GM13976 (cell line): ENCODE measurements at regions not wholly inside any gene's neighbourhood (a gene's known extent, or its start where the extent isn't known, plus 50 kb on each side); places are given as distances from the start of the nearest gene placed in this dataset.

Experiments used
- DNase-seq: peaks from one replicate; pipeline ENCODE4 v3.0.0; 2012; ENCODE audit warnings: low spot score
- in situ Hi-C: fragments of 300-500 bp; cut with MboI; formaldehyde crosslinking; loops from one replicate; pipeline ENCODE4 v1.12.0; 2022; ENCODE audit warnings: low sequenced_read_pairs, mixed read lengths, inconsistent platforms; ENCODE audit not compliant: unreplicated experiment
- TF ChIP-seq, protein P1 (sequence below): IDR thresholded peaks from 2 replicates; pipeline ENCODE4 v1.5.1; 2012; ENCODE audit warnings: borderline replicate concordance, mild to moderate bottlenecking; ENCODE audit not compliant: insufficient read depth; ENCODE audit errors: extremely low read depth, missing control alignments, control extremely low read depth

DNA sequence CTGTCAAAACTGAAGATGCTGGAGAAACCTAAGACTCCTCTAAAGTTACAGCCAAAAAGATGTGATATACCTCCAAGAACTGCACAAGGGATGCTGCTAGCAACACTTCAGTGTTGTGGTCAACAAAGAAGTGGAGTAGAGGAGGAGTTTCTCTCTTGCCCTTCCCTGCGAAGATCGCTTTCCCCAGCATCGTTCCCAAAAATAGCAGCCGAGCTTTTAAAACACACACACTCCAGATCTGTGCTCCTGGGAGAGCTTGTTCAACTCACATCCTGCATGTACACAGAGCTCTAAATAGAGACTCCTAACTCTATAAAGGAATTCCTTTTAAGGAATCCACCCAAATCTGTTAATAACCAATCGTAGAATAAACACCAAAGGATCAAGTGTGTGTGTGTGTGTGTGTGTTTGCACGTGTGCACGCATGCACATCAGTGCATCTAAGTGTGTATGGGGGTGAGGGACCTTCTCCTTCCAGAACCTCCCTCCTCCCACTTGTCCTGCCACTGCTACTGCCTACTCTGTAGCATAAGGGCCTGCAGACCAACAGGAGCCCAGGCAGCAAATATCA lies 58.5 kb downstream of the PSMG1 start:
- DNase-seq = no peak
- in situ Hi-C loops = loop anchor here (25.0 kb wide), 1 partner anchor 612 kb away; no protein-coding TSS in a partner anchor
- TF ChIP-seq, protein P1, sequence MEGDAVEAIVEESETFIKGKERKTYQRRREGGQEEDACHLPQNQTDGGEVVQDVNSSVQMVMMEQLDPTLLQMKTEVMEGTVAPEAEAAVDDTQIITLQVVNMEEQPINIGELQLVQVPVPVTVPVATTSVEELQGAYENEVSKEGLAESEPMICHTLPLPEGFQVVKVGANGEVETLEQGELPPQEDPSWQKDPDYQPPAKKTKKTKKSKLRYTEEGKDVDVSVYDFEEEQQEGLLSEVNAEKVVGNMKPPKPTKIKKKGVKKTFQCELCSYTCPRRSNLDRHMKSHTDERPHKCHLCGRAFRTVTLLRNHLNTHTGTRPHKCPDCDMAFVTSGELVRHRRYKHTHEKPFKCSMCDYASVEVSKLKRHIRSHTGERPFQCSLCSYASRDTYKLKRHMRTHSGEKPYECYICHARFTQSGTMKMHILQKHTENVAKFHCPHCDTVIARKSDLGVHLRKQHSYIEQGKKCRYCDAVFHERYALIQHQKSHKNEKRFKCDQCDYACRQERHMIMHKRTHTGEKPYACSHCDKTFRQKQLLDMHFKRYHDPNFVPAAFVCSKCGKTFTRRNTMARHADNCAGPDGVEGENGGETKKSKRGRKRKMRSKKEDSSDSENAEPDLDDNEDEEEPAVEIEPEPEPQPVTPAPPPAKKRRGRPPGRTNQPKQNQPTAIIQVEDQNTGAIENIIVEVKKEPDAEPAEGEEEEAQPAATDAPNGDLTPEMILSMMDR = no peak

DNA sequence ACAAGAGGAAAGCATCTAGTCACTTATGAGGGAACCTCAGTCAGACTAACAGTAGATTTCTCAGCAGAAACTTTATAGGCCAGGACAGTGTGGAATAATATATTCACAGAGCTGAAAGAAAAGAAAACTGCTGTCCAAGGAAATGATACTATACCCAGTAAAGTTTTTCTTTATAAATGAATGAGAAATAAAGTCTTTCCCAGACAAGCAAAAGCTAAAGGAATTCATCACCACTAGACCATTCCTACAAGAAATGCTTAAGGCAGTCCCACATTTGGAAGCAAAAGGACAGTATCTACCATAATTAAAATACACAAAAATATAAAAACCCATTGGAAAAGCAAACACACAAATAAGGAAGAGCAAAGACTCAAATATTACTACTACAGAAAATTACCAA lies 59.9 kb downstream of the PSMG1 start:
- TF ChIP-seq, protein P1 = no peak
- no peak for DNase-seq
- in situ Hi-C loops = no loop called here

DNA sequence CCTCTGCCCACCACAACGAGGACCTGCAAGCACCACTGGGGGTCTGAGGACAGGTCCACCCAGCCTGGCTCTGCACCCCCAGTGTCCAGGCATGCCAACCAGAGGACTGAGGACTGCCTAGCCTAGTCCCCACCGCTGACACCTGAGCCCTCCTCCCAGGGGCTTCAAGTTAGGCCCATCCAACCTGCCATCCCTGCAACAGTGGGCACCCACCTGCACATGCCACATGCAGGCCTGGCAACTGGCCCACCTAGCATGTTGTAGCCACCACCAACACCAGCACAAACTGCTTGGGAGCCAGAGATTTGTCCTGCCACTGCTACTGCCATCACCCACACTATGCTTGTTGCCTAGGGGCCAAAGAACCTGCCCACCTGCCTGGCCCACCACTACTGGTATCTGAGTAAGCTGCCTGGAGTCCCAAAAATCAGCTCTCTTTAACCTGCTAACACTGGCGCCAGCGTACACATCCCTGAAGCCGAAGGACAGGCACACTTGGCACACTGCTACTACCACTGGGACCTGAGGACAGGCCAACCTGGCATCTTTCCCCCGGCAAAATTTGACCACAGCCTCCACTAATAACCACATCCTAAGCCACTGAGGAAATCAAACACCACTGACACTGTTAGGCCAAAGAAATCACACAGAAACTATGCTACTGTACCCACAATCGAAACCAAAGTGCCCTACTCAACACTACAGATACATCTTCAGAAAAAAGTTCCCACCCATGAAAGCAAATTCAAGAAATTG lies 61.5 kb downstream of the PSMG1 start:
- TF ChIP-seq, protein P1 = no peak
- no peak for DNase-seq
- in situ Hi-C loops = no loop called here

DNA sequence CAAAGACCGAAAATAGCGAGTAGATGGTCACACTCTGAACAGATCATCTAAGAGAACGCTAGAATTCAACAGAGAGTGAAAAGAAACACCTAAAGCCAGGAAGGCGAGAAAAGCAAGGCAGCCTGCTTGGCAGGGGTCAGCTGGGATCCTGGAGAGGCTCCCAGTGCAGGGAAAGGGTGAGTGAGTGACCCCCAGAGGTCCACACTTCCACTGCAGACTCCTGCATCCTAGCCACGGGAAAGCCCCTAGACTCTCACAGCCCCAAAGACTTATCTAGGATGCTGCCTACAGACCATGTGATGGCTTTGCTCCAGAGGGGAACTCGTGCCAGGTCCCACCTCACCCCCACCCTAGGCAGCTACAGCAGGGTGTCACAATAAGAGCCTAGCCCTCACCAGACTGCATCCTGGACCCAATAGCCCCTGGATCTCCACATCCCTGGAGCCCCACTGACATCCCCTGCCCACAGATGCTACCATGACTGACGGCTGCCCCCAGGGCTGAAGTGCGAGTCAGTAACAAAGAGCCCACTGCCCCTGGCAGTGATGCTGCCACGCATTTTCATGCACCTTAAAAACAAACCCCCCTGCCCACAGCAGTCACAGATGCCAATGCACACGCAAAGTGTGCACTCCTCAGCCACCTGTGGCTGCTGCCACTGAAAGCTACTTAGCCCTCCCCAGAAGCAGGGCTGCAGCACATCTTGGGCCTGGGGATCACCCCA lies 62.2 kb downstream of the PSMG1 start:
- no peak for DNase-seq
- TF ChIP-seq, protein P1 = no peak
- in situ Hi-C loops = no loop called here

DNA sequence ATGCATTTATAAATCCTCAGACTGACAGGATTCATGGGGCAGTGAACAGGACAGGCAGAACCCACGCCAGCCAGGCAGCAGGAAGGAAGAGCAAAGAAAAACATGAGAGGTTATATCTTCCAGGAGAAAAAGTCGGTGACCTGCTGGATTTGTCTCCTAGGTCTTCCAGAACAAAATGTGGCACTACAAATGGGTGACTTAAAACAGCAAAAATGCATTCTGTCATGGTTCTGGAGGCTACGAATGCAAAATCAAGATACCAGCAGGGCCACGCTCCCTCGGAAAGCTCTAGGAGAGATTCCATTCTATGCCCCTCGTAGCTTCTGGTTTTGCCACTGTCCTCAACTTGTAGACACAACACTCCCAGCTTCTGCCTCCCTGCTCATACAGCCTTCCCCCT lies 63.4 kb downstream of the PSMG1 start:
- TF ChIP-seq, protein P1 = no peak
- no peak for DNase-seq
- in situ Hi-C loops = no loop called here

DNA sequence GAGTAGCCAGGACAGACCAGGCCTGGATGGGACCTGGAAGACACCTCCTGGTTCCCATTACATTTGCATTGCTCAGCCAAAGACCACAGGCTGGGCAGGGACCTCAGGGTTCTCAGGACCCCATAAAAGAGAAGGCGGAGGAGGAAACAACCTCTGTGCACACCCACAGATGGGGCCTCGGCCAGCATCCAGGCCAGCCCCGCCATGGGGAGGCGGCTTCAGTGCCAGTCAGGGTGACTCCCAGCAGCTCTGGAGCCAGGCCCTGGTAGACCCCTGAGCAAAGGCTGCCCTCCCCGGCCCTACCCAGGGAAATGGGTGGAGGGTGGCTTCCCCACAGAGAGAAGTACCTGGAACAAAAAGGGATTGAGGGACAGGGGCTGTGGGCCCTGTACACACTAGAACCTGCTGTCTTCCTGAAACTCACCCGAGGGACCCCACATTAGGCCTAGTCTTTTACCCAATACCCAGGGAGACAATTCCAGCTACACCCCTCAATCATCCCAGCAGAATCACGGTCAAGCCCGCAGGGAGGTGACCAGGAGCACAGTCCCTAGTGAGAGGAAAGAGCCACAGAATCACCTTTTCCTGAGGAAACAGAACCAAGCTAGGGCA lies 64.5 kb downstream of the PSMG1 start:
- TF ChIP-seq, protein P1 = no peak
- no peak for DNase-seq
- in situ Hi-C loops = no loop called here
